HepG2 (cell line): ENCODE measurements at regions not wholly inside any gene's neighbourhood (a gene's known extent, or its start where the extent isn't known, plus 50 kb on each side); places are given as distances from the start of the nearest gene placed in this dataset.

ENCODE experiments used
- ATAC-seq: fragments of 200-7000 bp; cut with Tn5 transposase; 3 replicates; pipeline ENCODE4 v1.9.1; 2020; ENCODE audit warnings: mild to moderate bottlenecking, moderate library complexity
- BruUV-seq: library from RNA; stranded (reverse); fragments of 400-500 nt; replicated peaks from 2 replicates; lab custom pipeline; 2021; lab: Mats Ljungman, UMichigan
- CTCF ChIA-PET: fragments of 300-600 bp; formaldehyde crosslinking; extraction: SDS; loops from one replicate; lab custom pipeline; 2021; ENCODE audit warnings: low total read pairs, inconsistent platforms, low intra/inter-chr PET ratio; lab: Yijun Ruan, JAX
- POLR2A ChIA-PET: fragments of 350-600 bp; sonication (Branson Sonifier 250); formaldehyde crosslinking; loops from one replicate; lab custom pipeline; 2020; ENCODE audit warnings: antibody characterized with exemption, inconsistent platforms; lab: Yijun Ruan, JAX
- DNase-seq: peaks from one replicate; pipeline ENCODE4 v3.0.0-alpha.2; 2015; ENCODE audit warnings: low spot score
- FAIRE-seq: peaks from 3 replicates; lab custom pipeline; 2011; peaks lifted over from hg19 to GRCh38; lab: Jason Lieb, UNC
- H2AFZ ChIP-seq: one replicate; pipeline ENCODE4 v1.6.1; 2011; ENCODE audit warnings: low read length, inconsistent platforms
- H3K27ac ChIP-seq: fragments of 300-600 bp; 3 replicates; pipeline ENCODE4 v1.8.0; 2011; ENCODE audit warnings: mixed run types, mild to moderate bottlenecking, mixed read lengths, low read length, inconsistent platforms; ENCODE audit not compliant: insufficient read depth; ENCODE audit errors: extremely low read length
- H3K27me3 ChIP-seq, 2 experiments: fragments of 200-600 bp in 1 of 2; 2 replicates in 1 of 2; 3 replicates in 1 of 2; pipeline versions ENCODE4 v1.6.0 to v1.8.0; 2011; ENCODE audit warnings: low read length in 2 of 2, mild to moderate bottlenecking in 2 of 2, moderate library complexity in 2 of 2, inconsistent platforms in 1 of 2; ENCODE audit not compliant: insufficient read depth in 2 of 2, control insufficient read depth in 1 of 2
- H3K36me3 ChIP-seq, 2 experiments: fragments of 200-600 bp in 1 of 2; replicated peaks in 1 of 2; 2 replicates in 1 of 2; 3 replicates in 1 of 2; pipeline versions ENCODE4 v1.5.1 to v1.8.0; 2011; ENCODE audit warnings: low read length in 2 of 2, inconsistent platforms in 1 of 2; ENCODE audit not compliant: insufficient read depth in 2 of 2, control insufficient read depth in 1 of 2
- H3K4me1 ChIP-seq: 2 replicates; pipeline ENCODE4 v1.5.1; 2012; ENCODE audit warnings: low read length, inconsistent platforms; ENCODE audit not compliant: insufficient read depth
- H3K4me2 ChIP-seq: 2 replicates; pipeline ENCODE4 v1.6.0; 2011; ENCODE audit warnings: low read depth, low read length, inconsistent platforms
- H3K4me3 ChIP-seq, 3 experiments: fragments of 200-600 bp in 1 of 3; sonication (generic), shearing (Covaris generic) in 1 of 3; replicated peaks in 1 of 3; 2 replicates each; pipeline ENCODE4 v1.5.1; 2011 to 2016; ENCODE audit warnings: low read length in 3 of 3, inconsistent platforms in 2 of 3, low read depth in 2 of 3, mild to moderate bottlenecking in 2 of 3, control low read depth in 1 of 3, mixed read lengths in 1 of 3; ENCODE audit not compliant: insufficient read depth in 1 of 3
- H3K79me2 ChIP-seq: one replicate; pipeline ENCODE4 v1.6.1; 2011; ENCODE audit warnings: low read length, inconsistent platforms; ENCODE audit not compliant: insufficient read depth
- H3K9ac ChIP-seq: 2 replicates; pipeline ENCODE4 v1.6.0; 2011; ENCODE audit warnings: mild to moderate bottlenecking, low read depth, low read length, inconsistent platforms; ENCODE audit not compliant: insufficient read depth
- H3K9me3 ChIP-seq: 2 replicates; pipeline ENCODE4 v1.5.1; 2012; ENCODE audit warnings: mild to moderate bottlenecking, low read length
- H4K20me1 ChIP-seq: 2 replicates; pipeline ENCODE4 v1.6.0; 2011; ENCODE audit warnings: inconsistent platforms, mild to moderate bottlenecking, low read length, moderate library complexity; ENCODE audit not compliant: insufficient read depth
- BORCS8-MEF2B ChIP-seq: sonication (generic); formaldehyde crosslinking; IDR thresholded peaks from 2 replicates; pipeline ENCODE4 v1.8.0; 2022; ENCODE audit warnings: mild to moderate bottlenecking, missing genetic modification reagents
- CAMTA2 ChIP-seq: sonication (generic); formaldehyde crosslinking; IDR thresholded peaks from 2 replicates; pipeline ENCODE4 v1.4.0; 2020; ENCODE audit warnings: mild to moderate bottlenecking, missing genetic modification reagents, borderline replicate concordance
- NPAS2 ChIP-seq: sonication (generic); formaldehyde crosslinking; IDR thresholded peaks from 2 replicates; pipeline ENCODE4 v1.8.0; 2022; ENCODE audit warnings: mild to moderate bottlenecking, missing genetic modification reagents, borderline replicate concordance
- PCBP1 ChIP-seq: fragments of 200-400 bp; formaldehyde crosslinking; IDR thresholded peaks from 2 replicates; pipeline ENCODE4 v1.6.1; 2017; ENCODE audit warnings: mild to moderate bottlenecking, low read depth, low read length, borderline replicate concordance
- TOE1 ChIP-seq: sonication (generic); formaldehyde crosslinking; IDR thresholded peaks from 2 replicates; pipeline ENCODE4 v1.4.0; 2020; ENCODE audit warnings: mild to moderate bottlenecking, missing genetic modification reagents
- TP53 ChIP-seq: sonication (generic); formaldehyde crosslinking; conservative IDR thresholded peaks from 2 replicates; pipeline ENCODE4 v1.4.0; 2020; ENCODE audit warnings: missing genetic modification reagents
- ZFX ChIP-seq: sonication (generic); formaldehyde crosslinking; IDR thresholded peaks from 2 replicates; pipeline ENCODE4 v1.4.0; 2020; ENCODE audit warnings: mild to moderate bottlenecking, low read depth, missing genetic modification reagents, moderate library complexity
- ZMAT5 ChIP-seq: sonication (generic); formaldehyde crosslinking; IDR thresholded peaks from 2 replicates; pipeline ENCODE4 v1.5.0; 2020; ENCODE audit warnings: mild to moderate bottlenecking, low read depth, missing genetic modification reagents, borderline replicate concordance
- ZNF44 ChIP-seq: sonication (generic); formaldehyde crosslinking; IDR thresholded peaks from 2 replicates; pipeline ENCODE4 v1.5.1; 2020; ENCODE audit warnings: mild to moderate bottlenecking, missing genetic modification reagents
- ZNF562 ChIP-seq: sonication (generic); formaldehyde crosslinking; IDR thresholded peaks from 2 replicates; pipeline ENCODE4 v1.8.0; 2022; ENCODE audit warnings: missing genetic modification reagents, borderline replicate concordance
- ZNF644 ChIP-seq: IDR thresholded peaks from 2 replicates; pipeline ENCODE4 v1.6.1; 2016; ENCODE audit warnings: low read depth
- ZNF670 ChIP-seq: sonication (generic); formaldehyde crosslinking; IDR thresholded peaks from 2 replicates; pipeline ENCODE4 v1.8.0; 2022; ENCODE audit warnings: mild to moderate bottlenecking, missing genetic modification reagents, borderline replicate concordance
- ZNF703 ChIP-seq: sonication (generic); formaldehyde crosslinking; IDR thresholded peaks from 2 replicates; pipeline ENCODE4 v1.5.1; 2020; ENCODE audit warnings: missing genetic modification reagents, mild to moderate bottlenecking, moderate library complexity, borderline replicate concordance
- WGBS: methylation state at CpG from one replicate; pipeline ENCODE4 v1.1.6; 2017; ENCODE audit warnings: low lambda C conversion rate; 5-methylcytosine and 5-hydroxymethylcytosine counted together
- in situ Hi-C: cut with HindIII; loops from 2 replicates; pipeline ENCODE4 v1.10.0; 2017; ENCODE audit warnings: low pct_unique_long_range_greater_than_20kb; ENCODE audit not compliant: extremely low pct_ligation_motif_present
- intact Hi-C: fragments of 100-400 bp; cut with micrococcal nuclease; formaldehyde crosslinking; loops from one replicate; pipeline ENCODE4 v1.10.0; 2022; ENCODE audit not compliant: unreplicated experiment
- TF ChIP-seq, protein P1 (sequence below): sonication (generic); formaldehyde crosslinking; IDR thresholded peaks from 2 replicates; pipeline ENCODE4 v1.4.0; 2020; ENCODE audit warnings: missing genetic modification reagents, low read depth, mild to moderate bottlenecking, borderline replicate concordance
- TF ChIP-seq, protein P2 (sequence below): sonication (generic); formaldehyde crosslinking; IDR thresholded peaks from 2 replicates; pipeline ENCODE4 v1.4.0; 2020; ENCODE audit warnings: missing genetic modification reagents
- TF ChIP-seq, protein P3 (sequence below): sonication (generic); formaldehyde crosslinking; IDR thresholded peaks from 2 replicates; pipeline ENCODE4 v1.9.0; 2022; ENCODE audit warnings: low read depth, missing genetic modification reagents

DNA sequence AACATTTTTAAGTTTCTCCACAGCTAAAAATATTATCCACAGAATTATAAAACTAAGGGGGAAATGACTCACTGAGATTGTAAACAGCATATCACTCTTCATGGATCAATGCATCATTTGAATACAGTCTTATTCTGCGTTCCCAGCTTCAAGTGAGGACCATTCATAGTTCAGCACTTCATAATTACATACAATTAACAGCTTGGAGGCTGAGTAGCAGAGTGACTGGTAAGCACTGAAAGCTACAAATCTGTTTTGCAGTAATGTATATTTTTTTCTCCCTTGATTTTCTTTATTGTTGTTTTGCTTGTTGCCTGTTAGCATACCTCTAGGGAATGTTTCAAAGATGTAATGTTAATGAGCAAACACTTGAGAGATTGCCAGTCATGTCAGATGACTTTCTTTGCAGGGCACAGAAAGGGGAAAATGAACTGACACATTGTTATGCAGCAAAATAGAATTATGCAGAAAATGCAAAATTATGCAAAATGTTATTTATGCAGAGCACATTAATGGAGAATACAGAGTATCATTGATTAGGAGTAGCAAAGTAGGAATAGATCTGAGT is 138.6 kb downstream of the RPS29 start:
- no peak overlapping the region for H3K4me3 ChIP-seq
- H3K9ac ChIP-seq = no peak overlapping the region
- CTCF ChIA-PET = no interaction called here
- no peaks in the 10 kb centered on the region for H4K20me1 ChIP-seq
- H3K27me3 ChIP-seq = no peaks in the 10 kb centered on the region; a peak in 1 of 5 replicates
- H3K4me1 ChIP-seq = no peaks in the 10 kb centered on the region
- no peak overlapping the region for H2AFZ ChIP-seq
- DNase-seq (no peak), ATAC-seq (no peak), FAIRE-seq (no peak)
- no peaks in the 10 kb centered on the region for H3K36me3 ChIP-seq
- BruUV-seq = no TSS peak
- 8% methylated on average over 1 of the region's 1 CpG for WGBS
- POLR2A ChIA-PET = no interaction called here
- intact Hi-C loops = no loop called here
- in situ Hi-C loops = no loop called here
- H3K79me2 ChIP-seq = no peaks in the 10 kb centered on the region
- H3K9me3 ChIP-seq = no peaks in the 10 kb centered on the region
- H3K27ac ChIP-seq = no peak overlapping the region
- no peak overlapping the region for H3K4me2 ChIP-seq
- TF ChIP-seq, protein P1, sequence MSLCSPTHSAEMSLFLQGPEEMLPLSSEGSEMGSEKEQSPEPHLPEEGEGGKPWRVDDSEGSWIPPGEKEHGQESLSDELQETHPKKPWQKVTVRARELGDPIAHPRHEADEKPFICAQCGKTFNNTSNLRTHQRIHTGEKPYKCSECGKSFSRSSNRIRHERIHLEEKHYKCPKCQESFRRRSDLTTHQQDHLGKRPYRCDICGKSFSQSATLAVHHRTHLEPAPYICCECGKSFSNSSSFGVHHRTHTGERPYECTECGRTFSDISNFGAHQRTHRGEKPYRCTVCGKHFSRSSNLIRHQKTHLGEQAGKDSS (CRISPR knock-in tag) = no peak
- TF ChIP-seq ZNF562 (CRISPR knock-in tag) = no peak
- TF ChIP-seq ZMAT5 (CRISPR knock-in tag) = no peak
- TF ChIP-seq ZNF644 (CRISPR knock-in tag) = no peak
- no peak for TF ChIP-seq PCBP1
- TF ChIP-seq ZFX (CRISPR knock-in tag) = no peak
- TF ChIP-seq ZNF44 (CRISPR knock-in tag) = no peak
- TF ChIP-seq, protein P2, sequence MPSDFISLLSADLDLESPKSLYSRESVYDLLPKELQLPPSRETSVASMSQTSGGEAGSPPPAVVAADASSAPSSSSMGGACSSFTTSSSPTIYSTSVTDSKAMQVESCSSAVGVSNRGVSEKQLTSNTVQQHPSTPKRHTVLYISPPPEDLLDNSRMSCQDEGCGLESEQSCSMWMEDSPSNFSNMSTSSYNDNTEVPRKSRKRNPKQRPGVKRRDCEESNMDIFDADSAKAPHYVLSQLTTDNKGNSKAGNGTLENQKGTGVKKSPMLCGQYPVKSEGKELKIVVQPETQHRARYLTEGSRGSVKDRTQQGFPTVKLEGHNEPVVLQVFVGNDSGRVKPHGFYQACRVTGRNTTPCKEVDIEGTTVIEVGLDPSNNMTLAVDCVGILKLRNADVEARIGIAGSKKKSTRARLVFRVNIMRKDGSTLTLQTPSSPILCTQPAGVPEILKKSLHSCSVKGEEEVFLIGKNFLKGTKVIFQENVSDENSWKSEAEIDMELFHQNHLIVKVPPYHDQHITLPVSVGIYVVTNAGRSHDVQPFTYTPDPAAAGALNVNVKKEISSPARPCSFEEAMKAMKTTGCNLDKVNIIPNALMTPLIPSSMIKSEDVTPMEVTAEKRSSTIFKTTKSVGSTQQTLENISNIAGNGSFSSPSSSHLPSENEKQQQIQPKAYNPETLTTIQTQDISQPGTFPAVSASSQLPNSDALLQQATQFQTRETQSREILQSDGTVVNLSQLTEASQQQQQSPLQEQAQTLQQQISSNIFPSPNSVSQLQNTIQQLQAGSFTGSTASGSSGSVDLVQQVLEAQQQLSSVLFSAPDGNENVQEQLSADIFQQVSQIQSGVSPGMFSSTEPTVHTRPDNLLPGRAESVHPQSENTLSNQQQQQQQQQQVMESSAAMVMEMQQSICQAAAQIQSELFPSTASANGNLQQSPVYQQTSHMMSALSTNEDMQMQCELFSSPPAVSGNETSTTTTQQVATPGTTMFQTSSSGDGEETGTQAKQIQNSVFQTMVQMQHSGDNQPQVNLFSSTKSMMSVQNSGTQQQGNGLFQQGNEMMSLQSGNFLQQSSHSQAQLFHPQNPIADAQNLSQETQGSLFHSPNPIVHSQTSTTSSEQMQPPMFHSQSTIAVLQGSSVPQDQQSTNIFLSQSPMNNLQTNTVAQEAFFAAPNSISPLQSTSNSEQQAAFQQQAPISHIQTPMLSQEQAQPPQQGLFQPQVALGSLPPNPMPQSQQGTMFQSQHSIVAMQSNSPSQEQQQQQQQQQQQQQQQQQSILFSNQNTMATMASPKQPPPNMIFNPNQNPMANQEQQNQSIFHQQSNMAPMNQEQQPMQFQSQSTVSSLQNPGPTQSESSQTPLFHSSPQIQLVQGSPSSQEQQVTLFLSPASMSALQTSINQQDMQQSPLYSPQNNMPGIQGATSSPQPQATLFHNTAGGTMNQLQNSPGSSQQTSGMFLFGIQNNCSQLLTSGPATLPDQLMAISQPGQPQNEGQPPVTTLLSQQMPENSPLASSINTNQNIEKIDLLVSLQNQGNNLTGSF (CRISPR knock-in tag) = no peak
- TF ChIP-seq, protein P3, sequence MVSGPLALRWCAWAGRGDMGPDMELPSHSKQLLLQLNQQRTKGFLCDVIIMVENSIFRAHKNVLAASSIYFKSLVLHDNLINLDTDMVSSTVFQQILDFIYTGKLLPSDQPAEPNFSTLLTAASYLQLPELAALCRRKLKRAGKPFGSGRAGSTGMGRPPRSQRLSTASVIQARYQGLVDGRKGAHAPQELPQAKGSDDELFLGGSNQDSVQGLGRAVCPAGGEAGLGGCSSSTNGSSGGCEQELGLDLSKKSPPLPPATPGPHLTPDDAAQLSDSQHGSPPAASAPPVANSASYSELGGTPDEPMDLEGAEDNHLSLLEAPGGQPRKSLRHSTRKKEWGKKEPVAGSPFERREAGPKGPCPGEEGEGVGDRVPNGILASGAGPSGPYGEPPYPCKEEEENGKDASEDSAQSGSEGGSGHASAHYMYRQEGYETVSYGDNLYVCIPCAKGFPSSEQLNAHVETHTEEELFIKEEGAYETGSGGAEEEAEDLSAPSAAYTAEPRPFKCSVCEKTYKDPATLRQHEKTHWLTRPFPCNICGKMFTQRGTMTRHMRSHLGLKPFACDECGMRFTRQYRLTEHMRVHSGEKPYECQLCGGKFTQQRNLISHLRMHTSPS = no peak
- no peak for TF ChIP-seq ZNF670 (CRISPR knock-in tag)
- no peak for TF ChIP-seq NPAS2 (CRISPR knock-in tag)
- no peak for TF ChIP-seq CAMTA2 (CRISPR knock-in tag)
- no peak for TF ChIP-seq TOE1 (CRISPR knock-in tag)
- TF ChIP-seq TP53 (CRISPR knock-in tag) = no peak
- no peak for TF ChIP-seq ZNF703 (CRISPR knock-in tag)
- TF ChIP-seq BORCS8-MEF2B (CRISPR knock-in tag) = no peak
